Stimulated activated CD4-positive, alpha-beta T cell treated with anti-CD3 and anti-CD28 coated beads, Interleukin-2, amount 100 ng/mL, for 4 hours (primary cell): ENCODE measurements at regions not wholly inside any gene's neighbourhood (a gene's known extent, or its start where the extent isn't known, plus 50 kb on each side); places are given as distances from the start of the nearest gene placed in this dataset.

Source experiments
- DNase-seq: peaks from one replicate; pipeline ENCODE4 v3.0.0-alpha.2; 2020; ENCODE audit warnings: low read depth

GRCh38 chr7:36100634-36101033 lies 52.4 kb upstream of the EEPD1 start:
- DNase-seq: no peak
